ENCODE measurements at regions not wholly inside any gene's neighbourhood (a gene's known extent, or its start where the extent isn't known, plus 50 kb on each side); places are given as distances from the start of the nearest gene placed in this dataset.
A peak's percentile ranks its signal among the peaks of the same experiment; 100 is the strongest.
"Not testable (repeated sequence)": the region's sequence is repeated elsewhere in the genome, so short reads cannot be mapped to it uniquely, and the experiment has no call there.

DNA sequence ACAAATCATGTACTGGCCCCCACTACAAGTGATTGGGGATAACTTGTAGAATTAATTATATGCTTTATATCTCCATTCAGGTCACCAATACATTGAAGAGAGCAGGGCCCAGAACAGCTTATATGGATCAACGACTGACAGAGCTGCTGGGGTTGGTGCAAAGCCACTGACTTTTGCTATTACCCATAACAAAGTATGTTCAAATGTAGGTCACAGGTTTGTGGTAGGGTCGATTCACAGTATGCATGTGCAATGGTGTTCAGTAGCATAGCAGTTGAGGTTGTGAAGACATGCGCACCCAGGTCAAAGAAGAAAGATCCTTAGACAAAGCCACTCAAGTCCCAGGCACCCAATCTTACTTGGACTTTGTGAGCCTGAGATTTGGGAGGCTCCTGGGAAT, 110.6 kb downstream of the NBPF8 start:
- H3K36me3 ChIP-seq (ENCODE audit: insufficient read depth, low read length); H3K9me3 Mint-ChIP-seq; H3K27me3 ChIP-seq (ENCODE audit: control insufficient read depth in 1 of 2, insufficient read depth in 2 of 2, low read length in 2 of 2); H3K4me3 Mint-ChIP-seq; H3K27ac Mint-ChIP-seq; CTCF ChIA-PET; H3K27me3 Mint-ChIP-seq; H3K4me1 Mint-ChIP-seq (ENCODE audit: low read depth); H3K9me3 ChIP-seq (ENCODE audit: control insufficient read depth in 1 of 2, insufficient read depth in 1 of 2, low read length in 2 of 2); H3K27ac ChIP-seq (ENCODE audit: low read depth in 1 of 2, low read length in 2 of 2); POLR2A ChIA-PET; H3K4me1 ChIP-seq (ENCODE audit: insufficient read depth, low read length); intact Hi-C loops (cut with DNase I, micrococcal nuclease); H3K36me3 Mint-ChIP-seq (ENCODE audit: low read depth); H3K4me3 ChIP-seq (ENCODE audit: low read length): not testable (repeated sequence)
- DNase-seq (peak in 3 of 14 experiments; percentile 18 to 35 (median 28)), ATAC-seq (ENCODE audit: poor library complexity) (peak; percentile 43)

DNA sequence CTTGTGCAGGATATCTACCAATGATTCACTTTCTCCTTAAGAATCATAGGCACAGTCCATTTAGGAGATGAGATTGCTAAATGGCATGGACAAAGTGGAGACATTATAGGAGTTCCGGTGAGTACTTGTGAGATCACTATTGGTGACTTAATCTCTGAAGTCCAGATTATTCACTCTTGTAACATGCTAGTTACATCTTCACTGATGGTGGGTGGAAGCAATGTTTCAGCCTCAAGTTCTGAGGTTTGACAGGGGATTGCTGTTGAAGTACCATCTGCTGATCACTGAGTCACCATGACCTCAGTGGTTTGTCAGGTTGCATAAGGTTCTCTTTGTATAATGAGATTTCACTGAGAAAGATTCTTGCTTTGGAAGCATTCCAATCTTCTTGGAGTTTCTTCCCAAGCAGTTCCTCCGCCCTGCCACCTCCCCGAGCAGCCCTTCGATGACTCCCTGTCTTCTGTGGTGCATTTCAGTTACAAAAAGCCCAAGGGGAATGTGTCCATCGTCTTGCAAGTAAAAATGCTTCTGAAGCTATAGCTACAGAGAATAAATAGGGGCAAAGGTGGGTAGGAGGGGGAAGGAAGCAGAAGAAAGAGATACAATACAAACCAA, 114.7 kb downstream of the NBPF8 start:
- H3K27me3 ChIP-seq (ENCODE audit: control insufficient read depth in 1 of 2, insufficient read depth in 2 of 2, low read length in 2 of 2); H3K27me3 Mint-ChIP-seq; H3K4me1 Mint-ChIP-seq (ENCODE audit: low read depth); H3K27ac ChIP-seq (ENCODE audit: low read depth in 1 of 2, low read length in 2 of 2); POLR2A ChIA-PET; H3K27ac Mint-ChIP-seq; ATAC-seq (ENCODE audit: poor library complexity); H3K36me3 Mint-ChIP-seq (ENCODE audit: low read depth); DNase-seq; H3K9me3 Mint-ChIP-seq; intact Hi-C loops (cut with DNase I, micrococcal nuclease); H3K4me3 Mint-ChIP-seq; H3K4me3 ChIP-seq (ENCODE audit: low read length); H3K9me3 ChIP-seq (ENCODE audit: control insufficient read depth in 1 of 2, insufficient read depth in 1 of 2, low read length in 2 of 2); H3K36me3 ChIP-seq (ENCODE audit: insufficient read depth, low read length); H3K4me1 ChIP-seq (ENCODE audit: insufficient read depth, low read length); CTCF ChIA-PET: not testable (repeated sequence)

DNA sequence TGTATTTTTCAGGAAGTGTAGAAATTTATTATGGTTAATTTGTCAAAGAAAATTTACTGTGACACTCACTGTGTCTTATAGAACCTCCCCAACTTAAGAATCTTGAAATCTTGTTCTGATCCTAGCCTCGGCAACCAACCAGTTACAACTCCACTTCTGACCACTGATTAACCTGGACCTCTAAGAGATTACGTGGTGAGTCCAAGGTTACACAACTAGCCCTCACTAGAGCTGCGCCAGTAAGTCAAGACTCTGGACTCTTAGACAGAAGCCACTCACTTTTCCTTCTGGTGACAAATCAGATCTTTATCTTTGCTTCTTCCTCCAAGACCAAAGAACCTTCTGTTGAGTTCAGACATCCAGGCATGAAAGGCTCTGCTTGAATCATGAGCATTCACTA, 116.6 kb downstream of the NBPF8 start:
- ATAC-seq (ENCODE audit: poor library complexity); H3K9me3 ChIP-seq (ENCODE audit: control insufficient read depth in 1 of 2, insufficient read depth in 1 of 2, low read length in 2 of 2); H3K4me3 Mint-ChIP-seq; H3K27me3 Mint-ChIP-seq; DNase-seq; H3K4me3 ChIP-seq (ENCODE audit: low read length); H3K27ac Mint-ChIP-seq; CTCF ChIA-PET; H3K27ac ChIP-seq (ENCODE audit: low read depth in 1 of 2, low read length in 2 of 2); POLR2A ChIA-PET; H3K4me1 ChIP-seq (ENCODE audit: insufficient read depth, low read length); H3K36me3 ChIP-seq (ENCODE audit: insufficient read depth, low read length); H3K36me3 Mint-ChIP-seq (ENCODE audit: low read depth); H3K9me3 Mint-ChIP-seq; intact Hi-C loops (cut with DNase I, micrococcal nuclease); H3K27me3 ChIP-seq (ENCODE audit: control insufficient read depth in 1 of 2, insufficient read depth in 2 of 2, low read length in 2 of 2): not testable (repeated sequence)
- H3K4me1 Mint-ChIP-seq (ENCODE audit: low read depth), result peaks cover 17% of the 10 kb centered on the region

DNA sequence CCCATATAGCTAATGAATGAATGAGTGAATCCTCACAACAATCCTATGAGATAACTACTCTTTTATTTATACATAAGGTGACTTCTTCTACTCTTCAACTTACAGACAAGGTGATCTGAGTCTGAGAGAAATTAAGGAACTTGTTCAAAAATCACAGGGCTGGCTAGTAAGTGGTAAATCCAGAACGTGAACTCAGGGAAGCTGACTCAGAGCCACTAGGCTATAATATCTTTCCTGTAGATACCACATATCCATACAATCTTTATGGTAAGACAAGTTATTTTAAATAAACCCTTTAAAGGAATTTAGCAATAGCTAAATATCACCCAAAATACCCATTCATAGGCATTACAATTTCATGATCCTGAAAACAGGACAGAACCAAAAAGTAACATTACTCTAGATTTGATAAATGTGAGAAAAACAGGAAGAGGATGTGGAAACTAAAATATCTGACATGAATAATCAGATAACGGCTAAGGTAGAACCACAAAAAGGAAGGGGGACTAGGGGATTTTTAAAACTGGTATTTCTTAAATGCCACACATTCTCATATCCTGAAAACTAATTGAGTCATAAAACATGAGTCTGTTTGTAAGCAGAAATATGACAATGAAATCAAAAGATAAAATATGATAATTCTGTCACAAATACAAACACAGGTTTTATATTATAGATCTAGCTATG, 119.7 kb downstream of the NBPF8 start:
- H3K4me3 ChIP-seq (ENCODE audit: low read length), result peak overlapping the region; percentile 12
- Mint-ChIP-seq H3K27ac (peak overlapping the region; percentile 88), H3K4me3 (peak overlapping the region; percentile 84), H3K36me3 (ENCODE audit: low read depth) (peaks cover 12% of the 10 kb centered on the region), H3K4me1 (ENCODE audit: low read depth) (peaks cover 17% of the 10 kb centered on the region)
- H3K27me3 ChIP-seq (ENCODE audit: control insufficient read depth in 1 of 2, insufficient read depth in 2 of 2, low read length in 2 of 2); H3K27ac ChIP-seq (ENCODE audit: low read depth in 1 of 2, low read length in 2 of 2); H3K36me3 ChIP-seq (ENCODE audit: insufficient read depth, low read length); intact Hi-C loops (cut with DNase I, micrococcal nuclease); POLR2A ChIA-PET; H3K4me1 ChIP-seq (ENCODE audit: insufficient read depth, low read length); CTCF ChIA-PET; H3K9me3 ChIP-seq (ENCODE audit: control insufficient read depth in 1 of 2, insufficient read depth in 1 of 2, low read length in 2 of 2); H3K27me3 Mint-ChIP-seq; H3K9me3 Mint-ChIP-seq: not testable (repeated sequence)
- ATAC-seq (ENCODE audit: poor library complexity) (peak; percentile 85), DNase-seq (peak in 3 of 14 experiments; percentile 52 to 72 (median 57))

DNA sequence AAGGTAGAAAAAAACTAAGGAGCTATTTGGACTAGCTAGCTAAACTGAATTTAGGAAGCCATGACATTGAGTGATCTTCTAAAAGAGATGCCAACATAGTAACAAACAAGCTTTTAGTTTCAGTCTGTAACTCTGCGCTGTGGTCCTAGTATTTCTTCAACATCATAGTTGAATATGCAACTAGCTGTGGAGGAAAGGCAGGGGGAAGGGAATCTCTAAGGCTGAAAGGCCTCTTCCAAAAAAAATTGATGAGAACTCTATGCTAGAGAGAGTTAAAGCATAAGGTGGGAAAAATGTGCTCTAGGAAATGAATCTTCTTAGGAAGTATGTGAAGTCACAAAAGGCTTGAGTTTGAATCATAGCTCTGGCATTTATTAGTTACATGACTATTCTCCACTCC, 120.2 kb downstream of the NBPF8 start:
- ATAC-seq (ENCODE audit: poor library complexity) (peak; percentile 43), DNase-seq (peak in 3 of 14 experiments; percentile 10 to 38 (median 12))
- H3K4me1 ChIP-seq (ENCODE audit: insufficient read depth, low read length); H3K27me3 Mint-ChIP-seq; H3K9me3 Mint-ChIP-seq; H3K9me3 ChIP-seq (ENCODE audit: control insufficient read depth in 1 of 2, insufficient read depth in 1 of 2, low read length in 2 of 2); H3K36me3 ChIP-seq (ENCODE audit: insufficient read depth, low read length); CTCF ChIA-PET; POLR2A ChIA-PET; H3K27me3 ChIP-seq (ENCODE audit: control insufficient read depth in 1 of 2, insufficient read depth in 2 of 2, low read length in 2 of 2); intact Hi-C loops (cut with DNase I, micrococcal nuclease): not testable (repeated sequence)
- Mint-ChIP-seq H3K27ac (peak overlapping the region; percentile 88), H3K4me1 (ENCODE audit: low read depth) (peaks cover 17% of the 10 kb centered on the region), H3K4me3 (peak overlapping the region; percentile 84), H3K36me3 (ENCODE audit: low read depth) (peaks cover 12% of the 10 kb centered on the region)
- peak overlapping the region; percentile 12 for H3K4me3 ChIP-seq (ENCODE audit: low read length)
- peak overlapping the region in 1 of 2 donors; percentile 13 for H3K27ac ChIP-seq (ENCODE audit: low read depth in 1 of 2, low read length in 2 of 2)

DNA sequence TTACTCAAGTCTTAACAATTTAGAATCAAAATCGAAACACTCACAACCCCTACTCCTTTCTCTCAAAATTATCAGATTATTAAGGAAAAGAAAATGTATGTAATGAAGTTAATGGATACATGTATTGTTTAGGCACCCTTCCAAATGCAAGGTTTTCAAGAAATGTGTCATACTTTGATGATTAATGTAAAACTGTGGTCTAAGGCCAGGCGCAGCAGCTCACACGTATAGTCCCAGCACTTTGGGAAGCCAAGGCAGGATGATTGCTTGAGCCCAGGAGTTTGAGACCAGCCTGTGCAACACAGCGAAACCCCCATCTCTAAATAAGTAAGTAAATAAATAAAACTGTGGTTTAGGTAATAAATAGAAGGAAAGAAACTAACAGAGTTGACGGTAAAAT, 126.6 kb downstream of the NBPF8 start:
- POLR2A ChIA-PET; H3K9me3 Mint-ChIP-seq; H3K27me3 Mint-ChIP-seq; ATAC-seq (ENCODE audit: poor library complexity); H3K4me3 Mint-ChIP-seq; H3K27ac ChIP-seq (ENCODE audit: low read depth in 1 of 2, low read length in 2 of 2); H3K27ac Mint-ChIP-seq; H3K4me1 Mint-ChIP-seq (ENCODE audit: low read depth); intact Hi-C loops (cut with DNase I, micrococcal nuclease); H3K4me1 ChIP-seq (ENCODE audit: insufficient read depth, low read length); CTCF ChIA-PET; H3K9me3 ChIP-seq (ENCODE audit: control insufficient read depth in 1 of 2, insufficient read depth in 1 of 2, low read length in 2 of 2); H3K4me3 ChIP-seq (ENCODE audit: low read length); H3K36me3 Mint-ChIP-seq (ENCODE audit: low read depth); H3K36me3 ChIP-seq (ENCODE audit: insufficient read depth, low read length); DNase-seq; H3K27me3 ChIP-seq (ENCODE audit: control insufficient read depth in 1 of 2, insufficient read depth in 2 of 2, low read length in 2 of 2): not testable (repeated sequence)

DNA sequence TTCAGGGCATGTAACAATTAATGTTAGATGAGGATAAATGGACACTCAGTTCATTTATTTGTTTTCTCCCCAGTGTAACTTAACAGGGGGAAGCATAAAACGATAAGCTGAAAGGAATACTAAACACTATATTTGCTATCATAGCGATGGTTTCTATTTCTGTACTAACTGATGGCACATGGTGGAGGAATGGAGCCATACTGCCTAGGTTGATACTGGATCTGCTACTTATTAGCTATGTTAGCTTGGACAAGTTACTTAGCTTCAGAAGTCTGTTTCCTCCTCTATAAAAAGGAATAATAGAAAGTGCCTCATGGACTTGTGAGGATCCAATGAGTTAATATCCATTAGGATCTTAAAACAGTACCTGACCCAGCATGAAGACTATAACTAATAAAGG, 127.5 kb downstream of the NBPF8 start:
- H3K4me3 Mint-ChIP-seq; H3K4me1 ChIP-seq (ENCODE audit: insufficient read depth, low read length); H3K4me1 Mint-ChIP-seq (ENCODE audit: low read depth); H3K36me3 Mint-ChIP-seq (ENCODE audit: low read depth); DNase-seq; H3K27ac ChIP-seq (ENCODE audit: low read depth in 1 of 2, low read length in 2 of 2); ATAC-seq (ENCODE audit: poor library complexity); H3K4me3 ChIP-seq (ENCODE audit: low read length); H3K27me3 Mint-ChIP-seq; POLR2A ChIA-PET; H3K36me3 ChIP-seq (ENCODE audit: insufficient read depth, low read length); H3K9me3 ChIP-seq (ENCODE audit: control insufficient read depth in 1 of 2, insufficient read depth in 1 of 2, low read length in 2 of 2); intact Hi-C loops (cut with DNase I, micrococcal nuclease); H3K9me3 Mint-ChIP-seq; CTCF ChIA-PET; H3K27ac Mint-ChIP-seq; H3K27me3 ChIP-seq (ENCODE audit: control insufficient read depth in 1 of 2, insufficient read depth in 2 of 2, low read length in 2 of 2): not testable (repeated sequence)
